Trophoblast cell (in vitro differentiated cells and primary cell): ENCODE measurements at regions not wholly inside any gene's neighbourhood (a gene's known extent, or its start where the extent isn't known, plus 50 kb on each side); places are given as distances from the start of the nearest gene placed in this dataset.

Experiments
- DNase-seq, 2 donors: peaks; one replicate each; pipeline ENCODE4 v3.0.0-alpha.2; 2016
- H2AFZ ChIP-seq: 2 replicates; pipeline ENCODE4 v1.6.1; 2013; ENCODE audit warnings: low read length, moderate library complexity, mild to moderate bottlenecking; ENCODE audit not compliant: insufficient read depth, poor library complexity
- H2AK5ac ChIP-seq: 2 replicates; pipeline ENCODE4 v1.6.1; 2013; ENCODE audit warnings: mild to moderate bottlenecking, low read length
- H2BK120ac ChIP-seq: 2 replicates; pipeline ENCODE4 v1.6.1; 2013; ENCODE audit warnings: low read length, mild to moderate bottlenecking, moderate library complexity; ENCODE audit not compliant: insufficient read depth, poor library complexity
- H2BK12ac ChIP-seq: 2 replicates; pipeline ENCODE4 v1.6.1; 2013; ENCODE audit warnings: mild to moderate bottlenecking, low read length, moderate library complexity
- H2BK5ac ChIP-seq: 2 replicates; pipeline ENCODE4 v1.6.1; 2013; ENCODE audit warnings: low read length, low read depth, moderate library complexity, mild to moderate bottlenecking; ENCODE audit not compliant: poor library complexity
- H3K14ac ChIP-seq: 2 replicates; pipeline ENCODE4 v1.6.1; 2013; ENCODE audit warnings: mild to moderate bottlenecking, low read length
- H3K18ac ChIP-seq: 2 replicates; pipeline ENCODE4 v1.6.1; 2013; ENCODE audit warnings: mild to moderate bottlenecking, low read length
- H3K23ac ChIP-seq: 2 replicates; pipeline ENCODE4 v1.6.1; 2013; ENCODE audit warnings: low read length
- H3K27ac ChIP-seq: 2 replicates; pipeline ENCODE4 v1.5.1; 2013; ENCODE audit warnings: low read depth, mild to moderate bottlenecking, inconsistent platforms, low read length, moderate library complexity
- H3K27me3 ChIP-seq: 2 replicates; pipeline ENCODE4 v1.6.1; 2013; ENCODE audit warnings: inconsistent platforms, mild to moderate bottlenecking, low read length, moderate library complexity; ENCODE audit not compliant: insufficient read depth
- H3K36me3 ChIP-seq, 2 experiments: 1 replicate in 1 of 2; 2 replicates in 1 of 2; pipeline ENCODE4 v1.6.1; 2013; ENCODE audit warnings: low read length in 2 of 2, mild to moderate bottlenecking in 2 of 2, moderate library complexity in 1 of 2; ENCODE audit not compliant: insufficient read depth in 2 of 2, control insufficient read depth in 1 of 2
- H3K4ac ChIP-seq: 2 replicates; pipeline ENCODE4 v1.6.1; 2013; ENCODE audit warnings: low read depth, mild to moderate bottlenecking, low read length, moderate library complexity
- H3K4me1 ChIP-seq, 2 experiments: 1 replicate in 1 of 2; 2 replicates in 1 of 2; pipeline ENCODE4 v1.6.1; 2013; ENCODE audit warnings: low read length in 2 of 2, mild to moderate bottlenecking in 2 of 2, moderate library complexity in 1 of 2; ENCODE audit not compliant: insufficient read depth in 2 of 2, control insufficient read depth in 1 of 2
- H3K4me2 ChIP-seq: 2 replicates; pipeline ENCODE4 v1.6.1; 2013; ENCODE audit warnings: inconsistent platforms, mild to moderate bottlenecking, low read length, moderate library complexity
- H3K4me3 ChIP-seq: 2 replicates; pipeline ENCODE4 v1.5.1; 2013; ENCODE audit warnings: mild to moderate bottlenecking, low read depth, low read length, inconsistent platforms
- H3K79me1 ChIP-seq: one replicate; pipeline ENCODE4 v1.6.1; 2013; ENCODE audit warnings: low read length
- H3K79me2 ChIP-seq: 2 replicates; pipeline ENCODE4 v1.6.1; 2013; ENCODE audit warnings: low read length, mild to moderate bottlenecking; ENCODE audit not compliant: control insufficient read depth, insufficient read depth, poor library complexity
- H3K9ac ChIP-seq: 2 replicates; pipeline ENCODE4 v1.6.1; 2013; ENCODE audit warnings: mild to moderate bottlenecking, low read length
- H3K9me3 ChIP-seq: 2 replicates; pipeline ENCODE4 v1.6.1; 2013; ENCODE audit warnings: low read depth, mild to moderate bottlenecking, control low read depth, inconsistent platforms, low read length; ENCODE audit not compliant: insufficient read depth
- H4K12ac ChIP-seq: 2 replicates; pipeline ENCODE4 v1.6.1; 2013; ENCODE audit warnings: low read depth, mild to moderate bottlenecking, low read length, moderate library complexity
- H4K8ac ChIP-seq: 2 replicates; pipeline ENCODE4 v1.6.1; 2013; ENCODE audit warnings: low read depth, mild to moderate bottlenecking, low read length, moderate library complexity
- H4K91ac ChIP-seq: one replicate; pipeline ENCODE4 v1.6.1; 2013; ENCODE audit warnings: low read depth, mild to moderate bottlenecking, low read length, moderate library complexity
- WGBS: extraction: QIAGEN DNeasy Blood & Tissue Kit; methylation state at CpG from one replicate; pipeline ENCODE4 v1.1.7; 2013; ENCODE audit warnings: missing lambda C conversion rate; ENCODE audit not compliant: insufficient read length, insufficient coverage; ENCODE audit errors: extremely low coverage; 5-methylcytosine and 5-hydroxymethylcytosine counted together

DNA sequence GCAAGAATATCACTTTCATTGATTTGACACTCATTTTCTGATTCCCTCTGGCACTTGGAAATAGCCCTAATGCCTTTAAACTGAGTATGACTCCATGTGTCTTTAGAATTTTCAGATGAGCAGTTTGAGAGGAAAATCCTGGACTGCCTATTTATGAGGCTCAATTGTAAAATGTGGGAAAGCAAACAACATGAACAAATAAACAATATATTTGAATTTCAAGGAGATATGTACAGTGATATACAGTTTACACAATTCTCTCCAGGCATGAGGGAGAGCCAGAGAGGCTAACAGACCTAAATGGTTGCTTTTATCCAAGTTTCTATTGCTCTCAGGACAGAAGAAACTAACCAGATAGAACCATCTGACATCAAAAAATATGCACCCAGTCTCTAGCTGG, 748.2 kb upstream of the NRSN1 start:
- no peak overlapping the region for H3K9ac ChIP-seq
- no peak overlapping the region for H2AK5ac ChIP-seq
- H3K4ac ChIP-seq: no peak overlapping the region
- no peak overlapping the region for H2BK12ac ChIP-seq
- H3K4me2 ChIP-seq: no peak overlapping the region
- no peaks in the 10 kb centered on the region for H3K27me3 ChIP-seq
- H4K8ac ChIP-seq: no peak overlapping the region
- H2BK120ac ChIP-seq: no peak overlapping the region
- no peak for DNase-seq
- no peaks in the 10 kb centered on the region for H3K79me2 ChIP-seq
- H4K91ac ChIP-seq: no peak overlapping the region
- H4K12ac ChIP-seq: no peak overlapping the region
- no peaks in the 10 kb centered on the region for H3K4me1 ChIP-seq
- H3K14ac ChIP-seq: no peak overlapping the region
- H3K18ac ChIP-seq: no peak overlapping the region
- no peaks in the 10 kb centered on the region for H3K9me3 ChIP-seq
- no peak overlapping the region for H3K27ac ChIP-seq
- H3K4me3 ChIP-seq: no peak overlapping the region
- no peaks in the 10 kb centered on the region for H3K36me3 ChIP-seq
- no peak overlapping the region for H2AFZ ChIP-seq
- H2BK5ac ChIP-seq: no peak overlapping the region
- no peaks in the 10 kb centered on the region for H3K79me1 ChIP-seq
- no peak overlapping the region for H3K23ac ChIP-seq

DNA sequence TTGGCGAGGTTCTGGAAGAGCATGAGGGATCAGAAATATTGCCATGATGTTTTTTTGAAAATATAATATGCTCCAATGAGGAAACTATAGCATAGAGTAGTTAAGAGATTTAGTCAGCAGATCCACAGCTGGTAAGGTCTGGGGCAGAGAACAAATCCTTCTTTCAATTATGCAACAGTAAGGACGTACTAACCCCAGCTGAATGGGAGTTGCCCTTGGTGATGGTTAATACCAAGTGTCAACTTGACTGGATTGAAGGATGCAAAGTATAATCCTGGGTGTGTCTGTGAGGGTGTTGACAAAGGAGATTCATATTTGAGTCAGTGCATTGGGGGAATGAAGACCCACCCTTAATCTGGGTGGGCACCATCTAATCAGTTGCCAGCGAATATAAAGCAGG, 745.5 kb upstream of the NRSN1 start:
- Histone ChIP-seq H3K23ac (no peak overlapping the region), H3K79me1 (no peaks in the 10 kb centered on the region), H3K79me2 (no peaks in the 10 kb centered on the region), H2BK12ac (no peak overlapping the region), H3K4me2 (no peak overlapping the region), H3K18ac (no peak overlapping the region), H4K91ac (no peak overlapping the region), H3K4me3 (no peak overlapping the region), H2BK120ac (no peak overlapping the region), H2AFZ (no peak overlapping the region), H3K27me3 (no peaks in the 10 kb centered on the region), H3K4me1 (no peaks in the 10 kb centered on the region), H2AK5ac (no peak overlapping the region), H4K12ac (no peak overlapping the region), H3K9ac (no peak overlapping the region), H3K9me3 (no peaks in the 10 kb centered on the region), H3K14ac (no peak overlapping the region), H3K4ac (no peak overlapping the region), H3K36me3 (no peaks in the 10 kb centered on the region), H3K27ac (no peak overlapping the region), H4K8ac (no peak overlapping the region), H2BK5ac (no peak overlapping the region)
- no peak for DNase-seq
- no CpG with 5 or more reads among the region's 3 CpGs for WGBS

DNA sequence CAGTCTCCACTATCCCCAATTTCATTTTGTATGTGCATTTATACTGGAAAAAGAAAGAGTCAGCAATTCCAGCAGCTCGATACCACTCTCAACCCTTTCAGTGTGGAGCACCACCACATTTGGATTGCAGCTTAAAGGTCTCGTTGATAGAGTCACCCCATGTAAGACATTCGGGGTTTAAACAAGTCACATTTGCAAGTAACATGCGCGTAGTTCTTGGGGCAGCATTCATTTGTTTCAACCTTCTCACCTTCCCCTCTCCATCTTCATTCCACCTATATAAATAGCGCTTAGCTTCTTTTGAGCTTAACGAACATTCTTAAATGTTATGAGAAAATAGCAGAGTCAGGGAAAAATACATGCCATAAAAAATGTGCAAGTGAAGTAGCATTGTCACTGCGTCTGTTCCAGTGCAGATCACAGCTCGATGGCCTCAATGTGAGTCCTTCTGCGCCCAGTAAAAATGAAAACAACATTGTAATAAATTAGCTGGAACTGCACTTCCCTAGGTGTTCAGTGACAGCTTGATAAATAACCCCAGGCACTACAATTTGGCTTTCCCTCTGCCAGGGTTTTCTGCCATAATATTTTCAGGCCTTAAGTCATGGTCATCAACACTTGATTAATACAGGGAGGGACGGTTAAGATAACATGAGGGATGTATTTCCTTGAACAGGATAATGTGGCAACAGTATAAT, 737.8 kb upstream of the NRSN1 start:
- Histone ChIP-seq H4K8ac (no peak overlapping the region), H3K79me1 (no peaks in the 10 kb centered on the region), H3K9ac (no peak overlapping the region), H3K4me1 (no peaks in the 10 kb centered on the region), H3K27ac (no peak overlapping the region), H3K27me3 (no peaks in the 10 kb centered on the region), H2BK120ac (no peak overlapping the region), H2BK12ac (no peak overlapping the region), H3K14ac (no peak overlapping the region), H3K36me3 (no peaks in the 10 kb centered on the region), H3K23ac (no peak overlapping the region), H3K4me3 (no peak overlapping the region), H2BK5ac (no peak overlapping the region), H3K9me3 (no peaks in the 10 kb centered on the region), H3K79me2 (no peaks in the 10 kb centered on the region), H3K4ac (no peak overlapping the region), H2AFZ (no peak overlapping the region), H3K18ac (no peak overlapping the region), H3K4me2 (no peak overlapping the region), H4K12ac (no peak overlapping the region), H4K91ac (no peak overlapping the region), H2AK5ac (no peak overlapping the region)
- no peak for DNase-seq
- WGBS: 100% methylated on average over 2 of the region's 11 CpGs

DNA sequence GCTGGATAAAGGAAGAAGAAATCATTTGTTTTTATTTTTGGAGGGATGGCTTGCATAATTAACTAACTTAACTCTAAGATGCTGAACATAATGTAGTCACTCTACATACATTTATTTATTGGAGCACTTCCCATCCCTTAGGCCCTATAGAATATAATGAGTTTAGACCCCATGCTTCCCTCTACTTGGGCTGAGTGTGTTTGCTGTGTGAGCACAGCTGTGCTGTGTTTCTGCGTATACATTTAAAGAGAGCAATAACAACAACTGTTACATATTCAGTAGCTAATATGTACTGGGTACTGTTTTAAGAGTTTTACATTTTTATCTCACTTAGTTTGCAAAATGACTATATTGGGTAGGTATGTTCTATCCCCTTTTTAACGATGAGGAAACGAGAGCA, 736.6 kb upstream of the NRSN1 start:
- Histone ChIP-seq H4K12ac (no peak overlapping the region), H2BK120ac (no peak overlapping the region), H3K79me1 (no peaks in the 10 kb centered on the region), H2BK5ac (no peak overlapping the region), H2AFZ (no peak overlapping the region), H3K9me3 (no peaks in the 10 kb centered on the region), H3K4me1 (no peaks in the 10 kb centered on the region), H3K4me3 (no peak overlapping the region), H3K4me2 (no peak overlapping the region), H3K36me3 (no peaks in the 10 kb centered on the region), H4K8ac (no peak overlapping the region), H3K14ac (no peak overlapping the region), H4K91ac (no peak overlapping the region), H3K27me3 (no peaks in the 10 kb centered on the region), H2AK5ac (no peak overlapping the region), H3K79me2 (no peaks in the 10 kb centered on the region), H2BK12ac (no peak overlapping the region), H3K4ac (no peak overlapping the region), H3K23ac (no peak overlapping the region), H3K18ac (no peak overlapping the region), H3K9ac (no peak overlapping the region), H3K27ac (no peak overlapping the region)
- no peak for DNase-seq
- no CpG with 5 or more reads among the region's 3 CpGs for WGBS
